ENCODE measurements at regions not wholly inside any gene's neighbourhood (a gene's known extent, or its start where the extent isn't known, plus 50 kb on each side); places are given as distances from the start of the nearest gene placed in this dataset.
"Not testable (repeated sequence)": the region's sequence is repeated elsewhere in the genome, so short reads cannot be mapped to it uniquely, and the experiment has no call there.

- DNase-seq = no peak
Measured at GRCh38 chr20:12211361-12211760, 293.7 kb downstream of the BTBD3 start.

- DNase-seq = no peak
Measured at GRCh38 chr20:12217382-12217781, 299.7 kb downstream of the BTBD3 start.

- DNase-seq = no peak
Measured at GRCh38 chr20:12219798-12220197, 302.1 kb downstream of the BTBD3 start.

GRCh38 chr20:12223057-12223456 is 305.4 kb downstream of the BTBD3 start:
- DNase-seq = no peak

- DNase-seq = no peak
Measured at GRCh38 chr20:12225898-12226297, 308.2 kb downstream of the BTBD3 start.

- no peak for DNase-seq
Measured at GRCh38 chr20:12229891-12230290, 312.2 kb downstream of the BTBD3 start.

GRCh38 chr20:12237772-12238171 is 320.1 kb downstream of the BTBD3 start:
- no peak for DNase-seq

- DNase-seq = peak; percentile 16 to 32
Measured at GRCh38 chr20:12241065-12241464, 323.4 kb downstream of the BTBD3 start.

- DNase-seq = no peak
Measured at GRCh38 chr20:12243327-12243726, 325.6 kb downstream of the BTBD3 start.

- no peak for DNase-seq
Measured at GRCh38 chr20:12248481-12248880, 330.8 kb downstream of the BTBD3 start.

GRCh38 chr20:12250661-12251060 is 333.0 kb downstream of the BTBD3 start:
- DNase-seq = not testable (repeated sequence)

- DNase-seq = no peak
Measured at GRCh38 chr20:12252793-12253192, 335.1 kb downstream of the BTBD3 start.

GRCh38 chr20:12255461-12255970 is 337.8 kb downstream of the BTBD3 start:
- no peak for DNase-seq

- DNase-seq = no peak
Measured at GRCh38 chr20:12256806-12257205, 339.1 kb downstream of the BTBD3 start.

- DNase-seq = peak; percentile 36 to 62
Measured at GRCh38 chr20:12262747-12263146, 345.1 kb downstream of the BTBD3 start.

GRCh38 chr20:12264711-12265110 is 347.0 kb downstream of the BTBD3 start:
- no peak for DNase-seq

- no peak for DNase-seq
Measured at GRCh38 chr20:12265662-12266061, 348.0 kb downstream of the BTBD3 start.

GRCh38 chr20:12269579-12269978 is 351.9 kb downstream of the BTBD3 start:
- no peak for DNase-seq

GRCh38 chr20:12270863-12271262 is 353.2 kb downstream of the BTBD3 start:
- DNase-seq = no peak

GRCh38 chr20:12276011-12276673 is 358.4 kb downstream of the BTBD3 start:
- DNase-seq = no peak

- no peak for DNase-seq
Measured at GRCh38 chr20:12287575-12287974, 369.9 kb downstream of the BTBD3 start.

GRCh38 chr20:12289465-12289864 is 371.8 kb downstream of the BTBD3 start:
- DNase-seq = no peak

GRCh38 chr20:12291386-12291785 is 373.7 kb downstream of the BTBD3 start:
- no peak for DNase-seq

GRCh38 chr20:12293900-12294299 is 376.2 kb downstream of the BTBD3 start:
- no peak for DNase-seq

GRCh38 chr20:12294678-12295077 is 377.0 kb downstream of the BTBD3 start:
- no peak for DNase-seq
